ENCODE measurements at regions not wholly inside any gene's neighbourhood (a gene's known extent, or its start where the extent isn't known, plus 50 kb on each side); places are given as distances from the start of the nearest gene placed in this dataset.

- TF ChIP-seq POLR2AphosphoS5 (IDR thresholded peaks at IDR 0.05) (no peak), CTCF (IDR thresholded peaks at IDR 0.05) (no peak), POLR2A (IDR thresholded peaks at IDR 0.05) (no peak)
These were observed 73.9 kb downstream of the LSM3 start for GRCh38 chr3:14252321-14253021.
